Activated naive CD8-positive, alpha-beta T cell treated with anti-CD3 and anti-CD28 coated beads, Interleukin-2, amount 10 ng/mL, durations not matched to agents 7 days and 5 days (primary cell): ENCODE measurements at regions not wholly inside any gene's neighbourhood (a gene's known extent, or its start where the extent isn't known, plus 50 kb on each side); places are given as distances from the start of the nearest gene placed in this dataset.
"Not testable (repeated sequence)": the region's sequence is repeated elsewhere in the genome, so short reads cannot be mapped to it uniquely, and the experiment has no call there.

Source experiments
- ATAC-seq: fragments of 150-1000 bp; cut with Tn5 transposase; one replicate; pipeline ENCODE4 v1.10.0; 2021; ENCODE audit warnings: low read depth, moderate library complexity
- POLR2A ChIA-PET: fragments of 350-600 bp; sonication (Branson Sonifier 250); formaldehyde crosslinking; loops from one replicate; lab custom pipeline; 2021; ENCODE audit warnings: antibody characterized with exemption; lab: Charles Lee
- DNase-seq: peaks from one replicate; pipeline ENCODE4 v3.0.0; 2021
- H3K27ac Mint-ChIP-seq: one replicate; pipeline ENCODE4 v1.8.0; 2022; ENCODE audit warnings: mild to moderate bottlenecking, mixed read lengths
- H3K27me3 Mint-ChIP-seq: one replicate; pipeline ENCODE4 v1.8.0; 2022; ENCODE audit warnings: mild to moderate bottlenecking, moderate library complexity, mixed read lengths
- H3K36me3 Mint-ChIP-seq: one replicate; pipeline ENCODE4 v1.8.0; 2021; ENCODE audit warnings: mild to moderate bottlenecking, mixed read lengths
- H3K4me1 Mint-ChIP-seq: one replicate; pipeline ENCODE4 v1.8.0; 2021; ENCODE audit warnings: mixed read lengths
- H3K4me3 Mint-ChIP-seq: one replicate; pipeline ENCODE4 v1.8.0; 2022; ENCODE audit warnings: mild to moderate bottlenecking, moderate library complexity, mixed read lengths
- H3K9me3 Mint-ChIP-seq: one replicate; pipeline ENCODE4 v1.8.0; 2021; ENCODE audit warnings: mixed read lengths

DNA sequence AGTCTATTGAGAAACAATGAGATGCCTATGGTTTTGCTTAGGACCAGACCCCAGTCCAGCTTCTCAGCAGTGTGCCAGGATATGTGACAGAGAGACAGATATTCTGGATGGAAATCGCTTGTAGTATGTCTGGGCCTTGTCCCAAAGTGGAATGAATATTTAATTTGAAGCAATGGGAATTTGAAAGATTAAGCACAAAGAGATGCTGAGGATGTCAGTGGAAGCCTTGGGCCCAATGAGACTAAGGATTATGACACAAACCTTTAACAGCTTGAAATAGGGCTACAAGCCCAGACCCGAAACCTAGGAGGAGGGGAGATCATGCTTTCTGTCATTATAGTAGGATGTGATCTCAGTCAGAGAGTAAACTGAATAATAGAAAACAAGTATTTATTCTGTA lies 459.2 kb downstream of the FAT4 start:
- Mint-ChIP-seq H3K27me3 (no peaks in the 10 kb centered on the region), H3K9me3 (no peaks in the 10 kb centered on the region), H3K4me1 (no peaks in the 10 kb centered on the region), H3K36me3 (no peaks in the 10 kb centered on the region), H3K4me3 (no peak overlapping the region), H3K27ac (no peak overlapping the region)
- POLR2A ChIA-PET = no interaction called here
- no peak for ATAC-seq
- no peak for DNase-seq

DNA sequence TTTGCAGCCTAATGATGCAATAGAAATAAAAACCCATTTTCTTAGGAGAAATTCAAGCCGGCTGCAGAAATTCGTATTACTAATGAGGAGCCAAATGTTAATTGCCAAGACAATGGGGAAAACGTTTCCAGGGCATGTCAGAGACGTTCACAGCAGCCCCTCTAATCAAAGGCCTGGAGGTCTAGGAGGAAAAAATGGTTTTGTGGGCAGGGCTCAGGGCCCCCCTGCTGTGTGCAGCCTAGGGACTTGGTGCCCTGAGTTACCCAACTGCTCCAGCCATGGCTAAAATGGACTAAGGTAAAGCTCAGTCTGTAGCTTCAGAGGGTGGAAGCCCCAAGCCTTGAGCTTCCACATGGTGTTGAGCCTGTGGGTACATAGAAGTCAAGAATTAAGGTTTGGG lies 461.4 kb downstream of the FAT4 start:
- no peak overlapping the region for H3K4me3 Mint-ChIP-seq
- H3K27me3 Mint-ChIP-seq = no peaks in the 10 kb centered on the region
- H3K27ac Mint-ChIP-seq = no peak overlapping the region
- ATAC-seq = no peak
- no peaks in the 10 kb centered on the region for H3K4me1 Mint-ChIP-seq
- DNase-seq = no peak
- H3K36me3 Mint-ChIP-seq = no peaks in the 10 kb centered on the region
- H3K9me3 Mint-ChIP-seq = no peaks in the 10 kb centered on the region
- POLR2A ChIA-PET = no interaction called here

DNA sequence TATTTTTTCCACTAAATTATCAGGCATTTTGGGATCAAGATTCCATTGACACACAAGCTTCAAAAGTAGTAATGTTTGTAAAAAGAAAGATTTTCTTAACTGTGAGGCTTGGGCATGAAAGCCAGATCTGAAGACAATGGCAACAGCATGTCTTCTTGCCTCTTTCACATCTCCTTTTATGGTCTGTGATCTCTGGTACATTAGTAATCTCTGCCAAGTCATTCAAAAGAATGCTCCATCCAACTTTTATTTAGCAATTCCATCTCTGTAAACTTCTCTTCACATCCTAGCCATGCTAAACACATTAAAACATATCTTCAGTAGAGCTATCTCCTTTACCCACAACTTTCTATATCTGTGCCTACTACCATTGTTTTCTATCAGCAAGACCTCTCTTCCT lies 465.4 kb downstream of the FAT4 start:
- Mint-ChIP-seq H3K4me3 (no peak overlapping the region), H3K27ac (no peak overlapping the region), H3K36me3 (no peaks in the 10 kb centered on the region), H3K27me3 (no peaks in the 10 kb centered on the region), H3K4me1 (no peaks in the 10 kb centered on the region), H3K9me3 (no peaks in the 10 kb centered on the region)
- DNase-seq = no peak
- no peak for ATAC-seq
- POLR2A ChIA-PET = no interaction called here

DNA sequence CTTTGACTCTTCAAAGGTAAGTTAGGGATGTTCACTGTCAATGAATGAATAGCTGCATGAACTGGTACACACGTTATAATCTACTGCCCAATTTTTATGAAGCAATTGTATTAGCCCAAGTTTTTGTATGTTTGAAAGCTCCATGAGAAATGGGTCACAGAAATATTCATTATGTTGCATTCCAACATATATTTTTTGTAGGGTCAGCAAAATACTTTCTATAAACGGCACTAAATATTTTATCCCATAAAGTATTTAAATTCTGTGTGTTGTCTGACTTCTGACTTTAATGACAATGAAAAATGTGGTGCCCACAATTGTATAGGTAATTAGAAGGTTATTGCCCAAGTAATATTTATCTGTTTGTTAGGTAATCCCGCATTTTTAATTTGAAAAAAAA lies 466.0 kb downstream of the FAT4 start:
- ATAC-seq = no peak
- Mint-ChIP-seq H3K4me3 (no peak overlapping the region), H3K9me3 (no peaks in the 10 kb centered on the region), H3K4me1 (no peaks in the 10 kb centered on the region), H3K36me3 (no peaks in the 10 kb centered on the region), H3K27me3 (no peaks in the 10 kb centered on the region), H3K27ac (no peak overlapping the region)
- no peak for DNase-seq
- POLR2A ChIA-PET = no interaction called here

DNA sequence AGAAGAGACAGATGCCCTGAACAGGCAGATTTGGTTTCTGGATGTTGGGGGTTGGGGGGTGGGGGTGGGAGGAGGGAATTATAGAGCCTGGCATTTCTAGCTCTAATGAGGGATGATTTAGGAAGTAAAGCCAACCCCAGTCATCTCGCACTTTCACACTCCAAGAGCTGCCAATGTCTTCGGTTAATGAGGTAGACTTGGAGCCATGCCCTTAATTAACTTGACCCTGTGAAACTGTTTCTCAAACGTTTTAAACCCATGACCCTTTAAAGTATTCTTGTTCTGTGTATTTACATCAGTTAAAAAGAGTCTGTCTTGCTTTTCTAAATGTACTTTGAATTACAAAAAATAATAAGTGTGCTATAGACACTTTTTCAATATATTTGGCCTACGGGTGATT lies 466.9 kb downstream of the FAT4 start:
- POLR2A ChIA-PET = no interaction called here
- H3K4me3 Mint-ChIP-seq = no peak overlapping the region
- no peaks in the 10 kb centered on the region for H3K27me3 Mint-ChIP-seq
- no peaks in the 10 kb centered on the region for H3K9me3 Mint-ChIP-seq
- ATAC-seq (no peak), DNase-seq (no peak)
- H3K4me1 Mint-ChIP-seq = no peaks in the 10 kb centered on the region
- H3K27ac Mint-ChIP-seq = no peak overlapping the region
- no peaks in the 10 kb centered on the region for H3K36me3 Mint-ChIP-seq

DNA sequence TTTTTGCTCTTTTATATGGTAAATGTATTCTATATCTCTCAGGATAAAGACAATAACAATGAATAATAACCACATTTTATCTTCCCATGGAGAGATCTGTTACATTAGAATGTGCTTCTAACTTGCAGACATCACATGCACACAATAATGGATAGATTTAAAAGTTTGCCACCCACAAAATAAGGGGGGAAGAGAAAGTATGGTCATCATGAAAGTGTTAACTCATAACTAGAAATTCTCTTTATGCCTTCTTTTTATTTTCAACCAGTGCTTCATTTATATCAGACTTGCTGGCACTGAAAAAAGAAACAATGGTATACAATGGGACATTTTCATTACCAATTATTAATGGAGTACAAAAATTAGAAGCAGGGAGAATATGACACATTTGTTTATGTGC lies 470.0 kb downstream of the FAT4 start:
- Mint-ChIP-seq H3K4me3 (no peak overlapping the region), H3K27ac (no peak overlapping the region), H3K4me1 (no peaks in the 10 kb centered on the region), H3K9me3 (no peaks in the 10 kb centered on the region), H3K36me3 (no peaks in the 10 kb centered on the region), H3K27me3 (no peaks in the 10 kb centered on the region)
- no peak for ATAC-seq
- DNase-seq = no peak
- POLR2A ChIA-PET = no interaction called here

DNA sequence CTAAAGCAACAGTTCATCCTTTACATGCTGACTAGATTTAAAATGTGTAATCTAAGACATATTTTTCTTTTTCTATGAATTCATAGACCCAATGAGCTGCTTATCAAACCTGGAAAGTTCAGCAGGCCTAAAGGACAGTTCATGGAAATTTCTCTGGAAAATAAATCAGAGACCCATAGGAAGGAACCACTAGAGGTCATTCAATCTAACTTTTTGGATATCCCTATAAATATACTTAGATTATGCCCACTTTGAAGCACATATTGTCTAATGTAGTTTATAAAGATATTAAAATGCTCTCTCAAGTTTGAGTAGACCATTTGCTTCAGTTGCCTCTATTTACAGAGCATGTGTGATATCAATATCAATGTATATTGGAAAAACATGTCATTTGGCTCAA lies 473.0 kb downstream of the FAT4 start:
- Mint-ChIP-seq H3K9me3 (no peaks in the 10 kb centered on the region), H3K4me1 (no peaks in the 10 kb centered on the region), H3K36me3 (no peaks in the 10 kb centered on the region), H3K27ac (no peak overlapping the region), H3K4me3 (no peak overlapping the region), H3K27me3 (no peaks in the 10 kb centered on the region)
- ATAC-seq = no peak
- no peak for DNase-seq
- POLR2A ChIA-PET = no interaction called here

DNA sequence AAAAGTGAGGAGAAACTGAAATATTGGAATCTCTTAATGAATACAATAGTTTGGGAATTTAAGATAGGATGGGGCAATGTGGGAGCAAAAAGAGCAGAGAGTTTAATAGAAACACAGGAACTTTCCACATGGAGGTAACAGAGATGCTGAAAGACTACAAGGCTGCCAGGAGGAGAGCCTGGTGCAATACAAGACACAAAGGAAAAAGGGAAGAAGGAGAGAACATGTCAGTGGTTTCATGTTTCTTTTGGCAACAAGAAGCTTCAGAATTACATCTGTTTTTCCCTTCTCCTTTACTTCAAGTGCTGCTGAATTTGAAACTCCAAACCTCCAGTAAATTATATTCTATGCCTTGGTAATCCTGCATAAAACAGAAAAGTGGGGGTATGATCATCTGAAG lies 474.3 kb downstream of the FAT4 start:
- Mint-ChIP-seq H3K36me3 (no peaks in the 10 kb centered on the region), H3K27me3 (no peaks in the 10 kb centered on the region), H3K4me3 (no peak overlapping the region), H3K4me1 (no peaks in the 10 kb centered on the region), H3K9me3 (no peaks in the 10 kb centered on the region), H3K27ac (no peak overlapping the region)
- no peak for ATAC-seq
- no peak for DNase-seq
- POLR2A ChIA-PET = no interaction called here

DNA sequence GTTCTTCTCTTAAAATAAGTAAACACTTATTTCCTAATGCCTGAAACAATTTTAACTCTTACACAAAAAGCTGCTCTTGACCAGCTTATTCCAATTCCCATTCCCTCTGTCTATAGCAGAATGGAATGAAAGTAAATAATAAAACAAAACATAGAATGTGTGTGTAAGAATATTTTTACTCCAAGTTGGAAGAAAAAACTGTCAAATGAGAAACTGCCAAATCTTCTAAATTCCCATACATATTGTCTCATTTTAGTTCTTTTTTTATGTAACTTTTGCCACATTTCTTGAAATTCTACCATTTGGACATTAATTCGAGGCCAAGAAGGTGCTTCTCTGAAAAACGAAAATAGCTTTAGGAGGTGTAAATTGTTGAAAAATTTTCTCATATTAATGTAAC lies 477.1 kb downstream of the FAT4 start:
- H3K4me3 Mint-ChIP-seq = no peak overlapping the region
- no peaks in the 10 kb centered on the region for H3K9me3 Mint-ChIP-seq
- H3K27me3 Mint-ChIP-seq = no peaks in the 10 kb centered on the region
- ATAC-seq (no peak), DNase-seq (no peak)
- H3K36me3 Mint-ChIP-seq = no peaks in the 10 kb centered on the region
- no peak overlapping the region for H3K27ac Mint-ChIP-seq
- POLR2A ChIA-PET = no interaction called here
- no peaks in the 10 kb centered on the region for H3K4me1 Mint-ChIP-seq

DNA sequence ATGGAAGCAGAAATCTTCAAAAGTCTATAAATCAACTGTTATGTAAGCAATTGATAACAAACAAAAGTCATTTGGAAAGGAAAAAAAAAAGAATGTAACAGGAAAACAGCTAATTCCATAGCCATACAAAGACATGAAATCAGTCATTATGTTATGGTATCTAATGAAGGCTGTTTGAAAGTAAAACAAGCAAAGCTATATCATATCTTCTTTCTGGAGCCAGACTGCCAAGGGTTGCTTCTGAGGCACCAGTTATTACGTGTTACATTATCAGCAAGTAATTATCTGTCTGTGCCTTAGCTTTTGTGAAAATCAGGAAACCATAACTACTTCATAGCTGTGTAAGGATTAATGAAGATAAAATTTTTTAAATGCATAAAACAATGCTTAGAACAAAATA lies 480.2 kb downstream of the FAT4 start:
- POLR2A ChIA-PET = no interaction called here
- Mint-ChIP-seq H3K27ac (no peak overlapping the region), H3K36me3 (no peaks in the 10 kb centered on the region), H3K9me3 (no peaks in the 10 kb centered on the region), H3K4me3 (no peak overlapping the region), H3K27me3 (no peaks in the 10 kb centered on the region), H3K4me1 (no peaks in the 10 kb centered on the region)
- ATAC-seq = no peak
- no peak for DNase-seq

DNA sequence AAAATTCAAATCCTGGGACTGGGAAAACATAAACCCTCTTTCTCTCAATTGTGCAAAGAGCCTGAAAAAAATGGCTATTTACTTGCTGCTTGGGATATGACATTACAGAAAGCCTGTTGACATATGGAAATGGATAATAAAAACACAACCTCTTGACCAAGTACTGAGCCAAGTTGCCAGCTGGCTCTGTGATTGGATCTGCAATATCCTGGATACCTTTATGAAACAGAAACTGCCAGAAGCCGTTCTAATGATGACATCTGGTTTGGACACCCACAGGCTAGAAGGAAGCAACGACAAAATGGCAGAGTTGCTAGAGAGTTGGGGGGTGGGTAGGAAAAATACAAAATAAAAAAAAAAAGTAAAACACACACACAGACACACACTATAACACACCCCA lies 481.4 kb downstream of the FAT4 start:
- Mint-ChIP-seq H3K4me3 (no peak overlapping the region), H3K27me3 (no peaks in the 10 kb centered on the region), H3K4me1 (no peaks in the 10 kb centered on the region), H3K27ac (no peak overlapping the region), H3K36me3 (no peaks in the 10 kb centered on the region), H3K9me3 (no peaks in the 10 kb centered on the region)
- POLR2A ChIA-PET = no interaction called here
- no peak for DNase-seq
- no peak for ATAC-seq

DNA sequence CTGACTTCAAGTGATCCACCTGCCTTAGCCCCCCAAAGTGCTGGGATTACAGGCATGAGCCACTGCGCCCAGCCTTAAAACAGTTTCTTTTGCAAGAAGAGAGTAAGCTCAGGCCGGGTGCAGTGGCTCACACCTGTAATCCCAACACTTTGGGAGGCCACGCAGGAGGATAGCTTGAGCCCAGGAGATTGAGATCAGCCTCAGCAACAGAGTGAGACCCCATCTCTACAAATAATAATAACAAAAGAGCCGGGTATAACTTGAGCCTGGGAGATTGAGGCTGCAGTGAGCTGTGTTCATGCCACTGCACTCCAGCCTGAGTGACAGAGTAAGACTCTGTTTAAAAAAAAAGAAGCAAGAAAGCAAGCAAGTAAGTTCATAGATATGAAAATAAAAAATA lies 482.9 kb downstream of the FAT4 start:
- H3K9me3 Mint-ChIP-seq, H3K27me3 Mint-ChIP-seq, POLR2A ChIA-PET, H3K4me3 Mint-ChIP-seq, H3K4me1 Mint-ChIP-seq, DNase-seq, ATAC-seq, H3K36me3 Mint-ChIP-seq, H3K27ac Mint-ChIP-seq: not testable (repeated sequence)

DNA sequence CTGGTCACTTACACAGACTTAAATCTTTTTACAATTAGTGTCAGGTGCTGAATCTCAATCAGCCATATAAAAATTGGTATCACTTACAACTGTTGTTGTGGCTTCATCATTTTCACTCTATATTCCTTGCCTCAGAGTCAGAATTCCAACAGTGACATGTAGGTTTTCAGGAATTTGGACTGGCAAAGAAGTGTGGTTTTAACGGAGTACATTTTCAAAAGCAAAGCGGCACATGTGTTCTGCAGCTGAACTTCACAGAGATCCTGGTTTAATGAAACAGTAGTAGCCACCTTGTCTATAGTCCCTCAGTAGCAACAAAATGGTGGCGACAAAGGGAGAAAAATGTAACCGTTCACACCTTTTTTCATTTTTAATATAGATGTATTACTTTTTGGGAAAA lies 486.6 kb downstream of the FAT4 start:
- ATAC-seq (no peak), DNase-seq (no peak)
- POLR2A ChIA-PET = no interaction called here
- H3K9me3 Mint-ChIP-seq = no peaks in the 10 kb centered on the region
- no peaks in the 10 kb centered on the region for H3K27me3 Mint-ChIP-seq
- H3K4me1 Mint-ChIP-seq = no peaks in the 10 kb centered on the region
- no peaks in the 10 kb centered on the region for H3K36me3 Mint-ChIP-seq
- H3K27ac Mint-ChIP-seq = no peak overlapping the region
- H3K4me3 Mint-ChIP-seq = no peak overlapping the region

DNA sequence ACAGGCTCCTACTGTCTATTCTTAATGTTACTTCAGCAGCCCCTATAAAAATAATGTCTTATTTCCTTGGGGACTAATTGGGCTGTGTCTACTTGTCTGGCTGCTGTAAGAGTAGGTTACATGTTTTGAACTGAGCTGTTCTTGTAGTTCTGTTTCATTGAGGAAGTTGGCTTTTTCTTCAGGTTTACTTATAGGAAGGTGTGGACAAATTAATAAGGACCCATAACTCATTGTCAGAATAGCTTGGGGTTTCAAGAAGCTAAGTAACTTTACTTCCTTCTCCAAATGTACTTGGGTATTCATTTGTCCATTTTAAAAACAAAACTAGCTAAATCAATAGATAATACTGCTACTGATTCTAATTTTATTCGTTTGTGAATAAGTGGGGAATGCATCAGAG lies 487.2 kb downstream of the FAT4 start:
- no peaks in the 10 kb centered on the region for H3K9me3 Mint-ChIP-seq
- no peak for DNase-seq
- H3K27me3 Mint-ChIP-seq = no peaks in the 10 kb centered on the region
- H3K27ac Mint-ChIP-seq = no peak overlapping the region
- ATAC-seq = no peak
- H3K36me3 Mint-ChIP-seq = no peaks in the 10 kb centered on the region
- no peaks in the 10 kb centered on the region for H3K4me1 Mint-ChIP-seq
- H3K4me3 Mint-ChIP-seq = no peak overlapping the region
- POLR2A ChIA-PET = no interaction called here

DNA sequence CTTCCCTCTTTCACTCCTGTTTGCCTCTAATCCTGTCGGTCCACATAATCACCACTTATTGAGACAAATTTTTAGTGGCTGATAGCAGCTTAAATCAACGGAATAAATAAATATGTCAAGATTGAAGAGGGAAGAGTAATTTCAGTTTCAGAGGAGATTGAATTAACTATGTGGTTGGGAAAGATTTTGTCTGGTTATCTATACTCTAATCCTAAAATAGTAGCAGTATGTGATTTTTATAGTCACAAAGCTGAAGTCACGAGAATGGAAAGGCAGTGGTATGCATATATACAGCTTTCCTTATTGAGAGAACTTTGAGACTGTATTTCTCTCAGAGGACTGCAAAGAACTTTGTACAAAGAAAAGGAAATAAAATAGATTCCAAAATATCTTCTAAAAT lies 493.3 kb downstream of the FAT4 start:
- no peak for DNase-seq
- Mint-ChIP-seq H3K4me3 (no peak overlapping the region), H3K4me1 (no peaks in the 10 kb centered on the region), H3K27me3 (no peaks in the 10 kb centered on the region), H3K27ac (no peak overlapping the region), H3K36me3 (no peaks in the 10 kb centered on the region), H3K9me3 (peaks cover 3% of the 10 kb centered on the region)
- ATAC-seq = no peak
- POLR2A ChIA-PET = no interaction called here
